NCI-H1694 treated with DMSO at 0.1 percent for 48 hours (cell line): ENCODE measurements at regions not wholly inside any gene's neighbourhood (a gene's known extent, or its start where the extent isn't known, plus 50 kb on each side); places are given as distances from the start of the nearest gene placed in this dataset.

ENCODE experiments used
- DNase-seq: peaks from one replicate; lab custom pipeline; 2025; lab: John Stamatoyannopoulos, UW

DNA sequence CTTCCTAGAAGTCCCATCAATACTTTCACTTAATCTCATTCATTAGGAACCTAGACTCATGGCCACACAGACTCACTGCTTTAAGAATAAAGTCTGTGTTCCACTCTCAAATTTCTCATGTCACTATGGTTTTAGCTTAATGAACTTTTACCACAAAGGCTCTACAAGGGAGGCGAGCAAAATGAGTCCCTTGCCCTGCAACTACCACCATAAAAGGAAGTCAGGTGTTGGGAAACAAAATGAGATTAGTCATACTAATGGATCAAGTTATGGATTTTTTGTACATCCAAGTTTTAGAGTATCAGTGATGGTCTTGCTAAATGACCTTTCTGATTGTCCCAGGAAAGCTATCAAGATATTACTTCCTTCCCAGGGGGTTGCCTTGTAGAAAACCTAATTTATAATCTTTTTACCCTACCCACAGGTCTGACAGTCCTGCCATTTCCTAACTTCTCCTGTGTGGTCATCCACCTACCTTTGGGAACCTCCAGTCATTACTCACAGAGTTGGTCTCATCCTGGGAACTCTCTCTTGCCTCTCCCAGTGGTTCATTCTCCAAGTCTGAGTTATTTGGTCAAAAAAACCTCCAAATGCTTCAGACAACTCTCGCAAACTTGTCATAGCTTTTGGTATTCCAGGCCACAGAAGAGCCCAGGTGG, 51.8 kb upstream of the SLC16A1 start:
- no peak for DNase-seq

DNA sequence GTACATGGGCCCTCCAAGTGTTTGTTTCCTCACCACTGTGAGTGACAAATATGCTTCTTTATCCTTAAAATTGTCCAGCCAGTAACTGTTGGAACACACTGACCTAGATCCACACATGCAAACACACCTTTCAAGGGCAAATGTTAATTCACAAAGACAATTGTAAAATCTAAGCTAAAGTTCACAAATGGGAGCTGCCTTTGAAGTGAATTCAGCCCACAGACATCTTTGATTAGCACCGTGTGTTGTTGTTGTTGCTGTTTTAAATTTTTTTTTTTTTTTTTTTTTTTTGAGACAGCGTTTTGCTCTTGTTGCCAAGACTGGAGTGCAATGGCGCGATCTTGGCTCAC, 52.3 kb upstream of the SLC16A1 start:
- DNase-seq = no peak

DNA sequence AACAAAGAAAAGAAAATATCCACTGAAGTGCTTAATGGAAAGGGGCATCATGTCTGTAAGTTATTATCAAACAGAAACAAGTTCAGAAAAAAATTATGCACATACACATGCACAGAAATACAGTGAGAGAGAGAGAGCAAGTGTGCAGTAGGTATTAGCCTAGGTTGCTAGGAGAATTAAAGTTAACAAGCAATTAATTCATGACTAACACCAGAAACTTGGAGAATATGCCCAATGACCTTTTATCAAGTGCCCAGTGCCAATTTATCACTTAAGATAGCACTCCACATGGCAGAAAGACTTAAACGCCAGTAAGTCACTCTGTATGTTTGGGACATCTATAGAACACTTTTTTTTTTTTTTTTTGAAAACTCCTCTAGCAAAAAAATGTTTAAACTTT, 56.2 kb upstream of the SLC16A1 start:
- no peak for DNase-seq

DNA sequence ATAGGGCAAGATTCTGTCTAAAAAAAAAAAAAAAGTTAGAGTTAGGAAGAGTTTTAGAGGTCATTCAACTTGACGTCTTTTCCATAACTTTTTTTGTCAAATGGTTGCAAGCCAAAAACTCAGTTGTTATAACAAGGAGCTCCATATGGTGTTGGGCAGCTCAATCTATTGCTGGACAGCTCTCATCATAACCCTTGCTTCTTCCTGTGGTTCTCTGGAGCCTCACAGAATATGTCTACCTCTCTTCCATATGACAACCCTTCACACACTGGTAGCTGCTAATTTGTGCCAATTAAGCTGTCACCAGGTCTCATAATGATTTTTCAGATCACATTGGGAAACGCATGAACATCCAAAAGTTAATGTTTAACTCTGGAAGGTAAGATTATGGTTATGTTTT, 57.8 kb upstream of the SLC16A1 start:
- DNase-seq = no peak

DNA sequence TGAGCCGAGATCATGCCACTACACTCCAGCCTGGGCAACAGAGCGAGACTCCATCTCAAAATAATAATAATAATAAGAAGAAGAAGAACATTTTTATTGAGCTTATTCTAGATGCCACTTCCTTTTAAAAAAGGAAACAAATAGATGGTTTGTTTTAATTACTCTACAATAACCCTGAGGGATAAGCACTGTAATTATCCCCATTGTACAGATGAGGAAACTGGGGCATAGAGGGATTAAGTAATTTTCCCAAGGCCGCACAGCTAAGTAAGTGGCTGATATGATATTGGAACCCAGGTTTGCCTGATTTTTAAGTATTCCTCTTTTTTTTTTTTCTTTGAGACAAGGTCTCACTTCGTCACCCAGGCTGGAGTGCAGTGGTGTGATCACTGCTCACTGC, 58.5 kb upstream of the LRIG2 start:
- no peak for DNase-seq

DNA sequence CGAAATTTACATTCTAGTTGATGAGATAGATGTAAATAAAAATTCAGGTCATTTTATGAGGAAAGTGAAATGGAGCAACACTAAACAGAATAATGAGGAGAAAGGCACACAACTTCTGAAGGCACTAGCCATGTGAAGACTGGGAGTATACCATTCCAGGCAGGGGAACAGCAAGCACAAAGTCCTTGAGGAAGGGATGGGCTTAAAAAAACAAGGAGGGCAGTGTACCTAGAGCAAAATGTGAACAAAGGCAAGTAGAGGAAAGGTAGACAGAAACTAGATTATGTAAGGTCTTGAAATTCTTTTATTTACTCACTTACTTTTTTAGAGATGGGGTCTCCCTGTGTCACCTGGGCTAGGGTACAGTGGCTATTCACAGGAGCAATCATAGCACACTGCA, 54.1 kb upstream of the LRIG2 start:
- DNase-seq = no peak

DNA sequence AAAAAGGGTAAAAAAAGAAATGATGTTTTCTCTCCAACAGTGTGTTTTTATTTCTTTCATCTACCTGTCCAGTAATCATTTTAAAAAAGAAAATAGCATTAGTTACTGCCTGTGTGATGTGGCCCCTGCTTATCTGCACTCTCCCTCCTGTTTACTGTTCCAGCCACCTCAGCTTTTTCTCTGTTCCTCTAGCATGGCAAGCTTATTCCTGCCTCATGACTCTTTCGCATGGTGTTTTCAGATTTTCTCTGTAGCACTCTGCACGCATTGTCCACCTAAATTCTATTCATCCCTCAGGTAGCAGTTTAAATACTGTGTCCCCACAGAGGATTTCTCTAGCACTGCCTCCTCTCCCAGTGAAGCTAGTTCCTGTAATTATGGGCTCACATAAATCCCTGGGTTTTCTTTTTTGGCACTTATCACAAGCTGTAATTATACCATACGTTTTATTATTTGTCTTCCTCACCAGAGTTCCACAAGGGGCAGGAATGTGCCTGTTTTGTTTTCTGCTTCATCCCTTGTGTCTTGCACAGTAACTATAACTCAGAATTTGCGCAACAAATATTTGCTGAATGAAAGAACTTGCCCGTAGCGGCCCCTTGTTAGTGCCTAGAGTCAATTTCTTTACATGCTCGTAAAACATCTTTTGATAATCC, 51.4 kb upstream of the LRIG2 start:
- DNase-seq = peak; percentile 64
